ENCODE measurements at regions not wholly inside any gene's neighbourhood (a gene's known extent, or its start where the extent isn't known, plus 50 kb on each side); places are given as distances from the start of the nearest gene placed in this dataset.

DNA sequence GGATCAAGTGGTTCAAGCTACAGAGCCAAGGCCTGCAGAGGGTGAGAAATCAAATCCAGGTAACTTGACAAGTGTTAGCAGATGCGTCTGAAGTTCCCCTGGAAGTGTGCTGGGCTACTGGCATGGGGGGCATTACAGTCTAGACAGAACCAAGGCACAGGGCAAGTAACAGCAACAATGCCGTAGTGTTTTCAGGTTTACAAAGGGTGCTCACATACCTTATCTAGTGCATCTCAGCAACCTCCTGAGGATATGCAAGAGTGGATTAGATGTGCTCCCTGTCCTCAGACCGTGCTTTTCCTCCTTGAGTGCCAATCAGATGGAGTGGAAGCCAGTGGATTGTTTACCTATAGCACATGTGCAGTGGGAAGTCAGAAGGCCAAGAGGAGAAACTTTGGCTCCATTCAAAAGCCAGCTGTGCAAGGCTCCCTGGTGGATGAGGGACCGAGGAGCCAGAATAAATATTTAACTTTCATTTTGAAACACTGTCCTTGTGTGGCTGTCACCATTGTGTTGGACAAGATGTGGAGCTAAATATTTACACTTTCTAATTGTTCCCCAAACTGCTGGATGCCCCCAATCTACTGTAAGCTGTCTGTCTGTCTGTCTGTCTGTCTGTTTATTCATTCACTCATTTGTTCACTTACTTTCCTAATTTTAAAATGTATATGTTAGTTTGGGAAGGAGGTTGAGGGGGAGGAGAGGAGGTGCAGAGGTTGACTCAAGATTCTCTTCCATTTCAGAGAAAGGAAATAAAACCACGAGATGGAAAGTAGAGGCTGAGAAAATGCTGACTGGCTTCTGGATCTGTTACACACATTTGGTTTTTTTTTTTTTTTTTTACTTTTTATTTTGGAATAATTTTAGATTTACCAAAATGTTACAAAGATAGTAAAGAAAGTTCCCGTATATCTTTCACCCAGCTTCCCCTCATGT, 184.0 kb upstream of the PARP11 start:
- no peak overlapping the region for H3K9ac ChIP-seq (replicated peaks; ENCODE audit: extremely low read depth, insufficient read depth, low read length)
- H3K4me3 ChIP-seq (replicated peaks in 1 of 3; ENCODE audit: insufficient read depth in 1 of 3, low read depth in 1 of 3, low read length in 3 of 3), result no peak overlapping the region
- intact Hi-C loops (cut with micrococcal nuclease), result no loop called here
- no peaks in the 10 kb centered on the region for H3K9me3 ChIP-seq (replicated peaks; ENCODE audit: control insufficient read depth, insufficient read depth, low read length)
- H3K27me3 ChIP-seq (ENCODE audit: control insufficient read depth in 2 of 2, insufficient read depth in 2 of 2, low read length in 2 of 2), result no peaks in the 10 kb centered on the region
- H2AFZ ChIP-seq (ENCODE audit: low read depth, low read length), result no peak overlapping the region
- H3K4me2 ChIP-seq (ENCODE audit: insufficient read depth, low read length), result no peak overlapping the region
- H3K27ac ChIP-seq (ENCODE audit: insufficient read depth, low read depth, low read length), result no peak overlapping the region
- H3K36me3 ChIP-seq (ENCODE audit: control insufficient read depth in 2 of 2, extremely low read depth in 1 of 2, insufficient read depth in 2 of 2, low read length in 2 of 2), result no peaks in the 10 kb centered on the region
- TF ChIP-seq EZH2 (IDR thresholded peaks at IDR 0.05; ENCODE audit: borderline replicate concordance, low read depth, low read length, severe bottlenecking), result no peak
- TF ChIP-seq, protein P1, sequence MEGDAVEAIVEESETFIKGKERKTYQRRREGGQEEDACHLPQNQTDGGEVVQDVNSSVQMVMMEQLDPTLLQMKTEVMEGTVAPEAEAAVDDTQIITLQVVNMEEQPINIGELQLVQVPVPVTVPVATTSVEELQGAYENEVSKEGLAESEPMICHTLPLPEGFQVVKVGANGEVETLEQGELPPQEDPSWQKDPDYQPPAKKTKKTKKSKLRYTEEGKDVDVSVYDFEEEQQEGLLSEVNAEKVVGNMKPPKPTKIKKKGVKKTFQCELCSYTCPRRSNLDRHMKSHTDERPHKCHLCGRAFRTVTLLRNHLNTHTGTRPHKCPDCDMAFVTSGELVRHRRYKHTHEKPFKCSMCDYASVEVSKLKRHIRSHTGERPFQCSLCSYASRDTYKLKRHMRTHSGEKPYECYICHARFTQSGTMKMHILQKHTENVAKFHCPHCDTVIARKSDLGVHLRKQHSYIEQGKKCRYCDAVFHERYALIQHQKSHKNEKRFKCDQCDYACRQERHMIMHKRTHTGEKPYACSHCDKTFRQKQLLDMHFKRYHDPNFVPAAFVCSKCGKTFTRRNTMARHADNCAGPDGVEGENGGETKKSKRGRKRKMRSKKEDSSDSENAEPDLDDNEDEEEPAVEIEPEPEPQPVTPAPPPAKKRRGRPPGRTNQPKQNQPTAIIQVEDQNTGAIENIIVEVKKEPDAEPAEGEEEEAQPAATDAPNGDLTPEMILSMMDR (IDR thresholded peaks at IDR 0.05; ENCODE audit: extremely low read depth in 1 of 2, insufficient read depth in 1 of 2, low read depth in 1 of 2, low read length in 2 of 2), result no peak
- no peak for TF ChIP-seq FOS (IDR thresholded peaks at IDR 0.05; ENCODE audit: borderline replicate concordance, insufficient read depth, low read length)
- no peak for TF ChIP-seq GATA2 (IDR thresholded peaks at IDR 0.05; ENCODE audit: insufficient read depth, insufficient read length, low read depth, low read length)
- TF ChIP-seq, protein P2, sequence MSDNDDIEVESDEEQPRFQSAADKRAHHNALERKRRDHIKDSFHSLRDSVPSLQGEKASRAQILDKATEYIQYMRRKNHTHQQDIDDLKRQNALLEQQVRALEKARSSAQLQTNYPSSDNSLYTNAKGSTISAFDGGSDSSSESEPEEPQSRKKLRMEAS (IDR thresholded peaks at IDR 0.05; ENCODE audit: insufficient read depth, insufficient read length), result no peak
- TF ChIP-seq JUN (IDR thresholded peaks at IDR 0.05; ENCODE audit: borderline replicate concordance, insufficient read depth, insufficient read length, low read depth), result no peak
- TF ChIP-seq MYC (IDR thresholded peaks at IDR 0.05; ENCODE audit: low read depth, low read length), result no peak
- no peak for TF ChIP-seq POLR2A (IDR thresholded peaks at IDR 0.05; ENCODE audit: low read depth, low read length)
- no peak for TF ChIP-seq POLR2AphosphoS5 (IDR thresholded peaks at IDR 0.05; ENCODE audit: insufficient read depth, low read depth, low read length)
- FAIRE-seq, result no peak
- POLR2A ChIA-PET, result no interaction called here
- no peaks in the 10 kb centered on the region for H4K20me1 ChIP-seq (replicated peaks; ENCODE audit: control insufficient read depth, extremely low read depth, insufficient read depth, low read length)
- DNase-seq (ENCODE audit: low read depth, low spot score), result no peak
- no peaks in the 10 kb centered on the region for H3K79me2 ChIP-seq (ENCODE audit: control insufficient read depth, insufficient read depth, low read length)
- CTCF ChIA-PET, result interaction anchor here (1.1 kb wide), 1 partner anchor 171 kb away, joined by 3 read pairs; no protein-coding TSS in a partner anchor
- dilution Hi-C loops (cut with MboI; ENCODE audit: extremely low pct_ligation_motif_present, low sequenced_read_pairs), result no loop called here
- H3K4me1 ChIP-seq (ENCODE audit: control insufficient read depth, extremely low read depth, insufficient read depth, low read length), result no peaks in the 10 kb centered on the region
- no TSS peak for BruUV-seq (replicated peaks)
- no peaks in the 10 kb centered on the region for H3K9me1 ChIP-seq (replicated peaks; ENCODE audit: control insufficient read depth, extremely low read depth, insufficient read depth, low read length)

All from endothelial cell of umbilical vein (primary cell).